ENCODE measurements at regions not wholly inside any gene's neighbourhood (a gene's known extent, or its start where the extent isn't known, plus 50 kb on each side); places are given as distances from the start of the nearest gene placed in this dataset.

DNA sequence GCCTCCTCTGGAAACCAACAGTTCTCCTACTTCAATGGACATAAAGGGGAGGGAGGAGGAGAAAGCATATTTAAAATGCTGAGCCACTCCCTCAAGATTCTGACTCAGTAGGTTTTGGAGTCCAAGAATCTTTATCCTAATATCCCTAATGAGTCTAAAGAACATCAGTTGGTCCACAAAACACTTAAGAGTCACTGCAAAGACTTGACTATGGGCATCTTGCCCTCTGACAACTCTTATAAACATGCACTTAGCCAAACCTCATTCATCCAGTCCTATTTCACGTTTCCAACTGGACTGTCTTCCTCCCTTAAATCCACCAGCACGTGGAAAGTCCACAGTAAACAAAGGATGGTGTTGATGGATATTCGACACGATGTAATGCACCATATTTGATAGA, 172.5 kb downstream of the FAM114A2 start:
- TF ChIP-seq, protein P1, sequence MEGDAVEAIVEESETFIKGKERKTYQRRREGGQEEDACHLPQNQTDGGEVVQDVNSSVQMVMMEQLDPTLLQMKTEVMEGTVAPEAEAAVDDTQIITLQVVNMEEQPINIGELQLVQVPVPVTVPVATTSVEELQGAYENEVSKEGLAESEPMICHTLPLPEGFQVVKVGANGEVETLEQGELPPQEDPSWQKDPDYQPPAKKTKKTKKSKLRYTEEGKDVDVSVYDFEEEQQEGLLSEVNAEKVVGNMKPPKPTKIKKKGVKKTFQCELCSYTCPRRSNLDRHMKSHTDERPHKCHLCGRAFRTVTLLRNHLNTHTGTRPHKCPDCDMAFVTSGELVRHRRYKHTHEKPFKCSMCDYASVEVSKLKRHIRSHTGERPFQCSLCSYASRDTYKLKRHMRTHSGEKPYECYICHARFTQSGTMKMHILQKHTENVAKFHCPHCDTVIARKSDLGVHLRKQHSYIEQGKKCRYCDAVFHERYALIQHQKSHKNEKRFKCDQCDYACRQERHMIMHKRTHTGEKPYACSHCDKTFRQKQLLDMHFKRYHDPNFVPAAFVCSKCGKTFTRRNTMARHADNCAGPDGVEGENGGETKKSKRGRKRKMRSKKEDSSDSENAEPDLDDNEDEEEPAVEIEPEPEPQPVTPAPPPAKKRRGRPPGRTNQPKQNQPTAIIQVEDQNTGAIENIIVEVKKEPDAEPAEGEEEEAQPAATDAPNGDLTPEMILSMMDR (IDR thresholded peaks at IDR 0.05; ENCODE audit: partially characterized antibody, unreplicated experiment), result no peak
- H3K27me3 Mint-ChIP-seq (ENCODE audit: unreplicated experiment), result no peaks in the 10 kb centered on the region

DNA sequence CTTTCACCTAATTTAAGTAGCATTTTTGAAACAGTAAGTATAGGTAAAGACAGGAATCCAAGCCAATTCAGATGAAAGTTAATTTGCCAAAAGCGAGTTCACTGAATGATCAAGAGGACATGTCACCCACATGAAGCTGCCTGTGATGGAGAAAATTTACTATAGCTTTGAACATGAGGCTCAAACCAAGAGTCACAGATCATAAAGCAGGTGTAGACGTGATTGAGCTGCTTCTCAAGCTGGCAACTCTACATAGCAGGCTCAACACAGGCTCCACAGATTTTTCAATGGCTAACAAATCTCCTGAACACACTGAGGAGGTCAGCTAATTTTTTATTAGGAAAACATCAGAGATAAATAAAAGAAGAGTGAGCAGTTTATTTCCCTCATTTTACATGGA, 173.7 kb downstream of the FAM114A2 start:
- H3K9me3 Mint-ChIP-seq (ENCODE audit: unreplicated experiment), result no peaks in the 10 kb centered on the region
- H3K4me3 Mint-ChIP-seq (ENCODE audit: unreplicated experiment), result no peak overlapping the region
- DNase-seq, result no peak
- TF ChIP-seq, protein P1 (IDR thresholded peaks at IDR 0.05; ENCODE audit: partially characterized antibody, unreplicated experiment), result no peak
- no peaks in the 10 kb centered on the region for H3K27me3 Mint-ChIP-seq (ENCODE audit: unreplicated experiment)
- H3K36me3 Mint-ChIP-seq (ENCODE audit: unreplicated experiment), result no peaks in the 10 kb centered on the region
- H3K4me1 Mint-ChIP-seq (ENCODE audit: low read depth, unreplicated experiment), result no peaks in the 10 kb centered on the region
- no peak overlapping the region for H3K27ac Mint-ChIP-seq (ENCODE audit: unreplicated experiment)

More for the DNA sequence above, 172.5 kb downstream of the FAM114A2 start:
- no peaks in the 10 kb centered on the region for H3K4me1 Mint-ChIP-seq (ENCODE audit: low read depth, unreplicated experiment)
- no peak overlapping the region for H3K27ac Mint-ChIP-seq (ENCODE audit: unreplicated experiment)
- DNase-seq, result no peak
- no peaks in the 10 kb centered on the region for H3K36me3 Mint-ChIP-seq (ENCODE audit: unreplicated experiment)
- no peak overlapping the region for H3K4me3 Mint-ChIP-seq (ENCODE audit: unreplicated experiment)
- no peaks in the 10 kb centered on the region for H3K9me3 Mint-ChIP-seq (ENCODE audit: unreplicated experiment)

DNA sequence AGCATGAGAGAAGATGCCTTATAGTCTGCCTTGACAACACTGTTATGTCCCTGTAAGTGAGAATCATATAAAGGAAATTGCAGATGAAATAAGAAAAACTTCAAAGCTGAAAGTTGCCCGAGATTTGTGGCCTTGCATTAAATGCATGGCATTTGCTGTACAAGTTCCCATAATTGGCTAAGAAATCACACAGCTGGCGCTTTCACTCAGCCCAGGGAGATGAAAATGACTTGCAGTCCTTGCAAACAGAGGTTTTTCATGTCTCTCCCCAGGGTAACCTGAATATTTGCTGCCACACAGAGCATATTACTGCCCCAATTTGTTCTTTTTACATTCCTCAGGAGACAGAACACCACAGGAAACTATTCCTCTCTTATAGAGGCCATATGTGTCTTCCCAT, 174.8 kb downstream of the FAM114A2 start:
- DNase-seq, result no peak
- Mint-ChIP-seq H3K27me3 (ENCODE audit: unreplicated experiment) (no peaks in the 10 kb centered on the region), H3K36me3 (ENCODE audit: unreplicated experiment) (no peaks in the 10 kb centered on the region), H3K27ac (ENCODE audit: unreplicated experiment) (no peak overlapping the region), H3K9me3 (ENCODE audit: unreplicated experiment) (no peaks in the 10 kb centered on the region), H3K4me1 (ENCODE audit: low read depth, unreplicated experiment) (no peaks in the 10 kb centered on the region), H3K4me3 (ENCODE audit: unreplicated experiment) (no peak overlapping the region)
- TF ChIP-seq, protein P1 (IDR thresholded peaks at IDR 0.05; ENCODE audit: partially characterized antibody, unreplicated experiment), result no peak
